Endodermal cell (in vitro differentiated cells): ENCODE measurements at regions not wholly inside any gene's neighbourhood (a gene's known extent, or its start where the extent isn't known, plus 50 kb on each side); places are given as distances from the start of the nearest gene placed in this dataset.
A peak's percentile ranks its signal among the peaks of the same experiment; 100 is the strongest.

Experiments
- DNase-seq: peaks from one replicate; pipeline ENCODE4 v3.0.0-alpha.2; 2017
- H3K27ac ChIP-seq: 2 replicates; pipeline ENCODE4 v1.5.1; 2013; ENCODE audit warnings: mild to moderate bottlenecking, low read depth, low read length, moderate library complexity
- H3K27me3 ChIP-seq: 2 replicates; pipeline ENCODE4 v1.6.1; 2013; ENCODE audit warnings: mild to moderate bottlenecking, low read length, moderate library complexity; ENCODE audit not compliant: insufficient read depth, control insufficient read depth, poor library complexity, severe bottlenecking
- H3K36me3 ChIP-seq: 2 replicates; pipeline ENCODE4 v1.7.0; 2013; ENCODE audit warnings: mild to moderate bottlenecking, low read length, moderate library complexity; ENCODE audit not compliant: control insufficient read depth, insufficient read depth
- H3K4me1 ChIP-seq: one replicate; pipeline ENCODE4 v1.7.0; 2013; ENCODE audit warnings: low read length; ENCODE audit not compliant: control insufficient read depth, insufficient read depth
- H3K4me3 ChIP-seq: 2 replicates; pipeline ENCODE4 v1.5.1; 2013; ENCODE audit warnings: mild to moderate bottlenecking, low read length, moderate library complexity
- H3K9ac ChIP-seq: 2 replicates; pipeline ENCODE4 v1.6.1; 2013; ENCODE audit warnings: mild to moderate bottlenecking, low read length, moderate library complexity; ENCODE audit not compliant: poor library complexity, severe bottlenecking; ENCODE audit errors: extremely low read depth
- H3K9me3 ChIP-seq: 2 replicates; pipeline ENCODE4 v1.6.1; 2013; ENCODE audit warnings: mild to moderate bottlenecking, low read length, moderate library complexity; ENCODE audit not compliant: control insufficient read depth
- H3K27ac Mint-ChIP-seq: 2 replicates; pipeline ENCODE4 v1.8.0; 2020; ENCODE audit warnings: mixed read lengths
- H3K27me3 Mint-ChIP-seq: 2 replicates; pipeline ENCODE4 v1.8.0; 2021; ENCODE audit warnings: mild to moderate bottlenecking, mixed read lengths; ENCODE audit not compliant: insufficient read depth
- H3K36me3 Mint-ChIP-seq: 2 replicates; pipeline ENCODE4 v1.8.0; 2020; ENCODE audit warnings: low read depth, mixed read lengths
- H3K4me1 Mint-ChIP-seq: 2 replicates; pipeline ENCODE4 v1.8.0; 2020; ENCODE audit warnings: mixed read lengths
- H3K4me3 Mint-ChIP-seq: 2 replicates; pipeline ENCODE4 v1.8.0; 2020; ENCODE audit warnings: mild to moderate bottlenecking, moderate library complexity, mixed read lengths
- H3K9me3 Mint-ChIP-seq: 2 replicates; pipeline ENCODE4 v1.8.0; 2020; ENCODE audit warnings: mild to moderate bottlenecking, mixed read lengths
- WGBS, 2 experiments: methylation state at CpG; one replicate each; pipeline versions ENCODE4 v1.1.5 to v1.1.7; 2013; ENCODE audit warnings: missing lambda C conversion rate in 2 of 2, mixed read lengths in 1 of 2; ENCODE audit not compliant: insufficient coverage in 1 of 2, insufficient read length in 1 of 2; 5-methylcytosine and 5-hydroxymethylcytosine counted together
- TF ChIP-seq, protein P1 (sequence below): fragments of 200-600 bp; sonication (generic); conservative IDR thresholded peaks from 2 replicates; pipeline ENCODE4 v1.5.0; 2021; ENCODE audit warnings: antibody characterized with exemption, mild to moderate bottlenecking

- Mint-ChIP-seq H3K9me3 (no peaks in the 10 kb centered on the region), H3K36me3 (no peaks in the 10 kb centered on the region), H3K4me1 (no peaks in the 10 kb centered on the region), H3K27me3 (no peaks in the 10 kb centered on the region), H3K27ac (no peak overlapping the region), H3K4me3 (no peak overlapping the region)
- Histone ChIP-seq H3K4me1 (no peaks in the 10 kb centered on the region), H3K27me3 (no peaks in the 10 kb centered on the region), H3K4me3 (peak overlapping the region; percentile 91), H3K36me3 (no peaks in the 10 kb centered on the region), H3K27ac (peak overlapping the region; percentile 57), H3K9ac (peak overlapping the region; percentile 57), H3K9me3 (no peaks in the 10 kb centered on the region)
- 0% methylated on average over 14 of the region's 14 CpGs; no CpG with 5 or more reads in 1 of the 2 experiments for WGBS, 2 experiments
- TF ChIP-seq, protein P1, sequence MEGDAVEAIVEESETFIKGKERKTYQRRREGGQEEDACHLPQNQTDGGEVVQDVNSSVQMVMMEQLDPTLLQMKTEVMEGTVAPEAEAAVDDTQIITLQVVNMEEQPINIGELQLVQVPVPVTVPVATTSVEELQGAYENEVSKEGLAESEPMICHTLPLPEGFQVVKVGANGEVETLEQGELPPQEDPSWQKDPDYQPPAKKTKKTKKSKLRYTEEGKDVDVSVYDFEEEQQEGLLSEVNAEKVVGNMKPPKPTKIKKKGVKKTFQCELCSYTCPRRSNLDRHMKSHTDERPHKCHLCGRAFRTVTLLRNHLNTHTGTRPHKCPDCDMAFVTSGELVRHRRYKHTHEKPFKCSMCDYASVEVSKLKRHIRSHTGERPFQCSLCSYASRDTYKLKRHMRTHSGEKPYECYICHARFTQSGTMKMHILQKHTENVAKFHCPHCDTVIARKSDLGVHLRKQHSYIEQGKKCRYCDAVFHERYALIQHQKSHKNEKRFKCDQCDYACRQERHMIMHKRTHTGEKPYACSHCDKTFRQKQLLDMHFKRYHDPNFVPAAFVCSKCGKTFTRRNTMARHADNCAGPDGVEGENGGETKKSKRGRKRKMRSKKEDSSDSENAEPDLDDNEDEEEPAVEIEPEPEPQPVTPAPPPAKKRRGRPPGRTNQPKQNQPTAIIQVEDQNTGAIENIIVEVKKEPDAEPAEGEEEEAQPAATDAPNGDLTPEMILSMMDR, result no peak
- DNase-seq, result no peak
These were observed 176.6 kb downstream of the KDM5D start for GRCh38 chrY:19567943-19568342.

DNA sequence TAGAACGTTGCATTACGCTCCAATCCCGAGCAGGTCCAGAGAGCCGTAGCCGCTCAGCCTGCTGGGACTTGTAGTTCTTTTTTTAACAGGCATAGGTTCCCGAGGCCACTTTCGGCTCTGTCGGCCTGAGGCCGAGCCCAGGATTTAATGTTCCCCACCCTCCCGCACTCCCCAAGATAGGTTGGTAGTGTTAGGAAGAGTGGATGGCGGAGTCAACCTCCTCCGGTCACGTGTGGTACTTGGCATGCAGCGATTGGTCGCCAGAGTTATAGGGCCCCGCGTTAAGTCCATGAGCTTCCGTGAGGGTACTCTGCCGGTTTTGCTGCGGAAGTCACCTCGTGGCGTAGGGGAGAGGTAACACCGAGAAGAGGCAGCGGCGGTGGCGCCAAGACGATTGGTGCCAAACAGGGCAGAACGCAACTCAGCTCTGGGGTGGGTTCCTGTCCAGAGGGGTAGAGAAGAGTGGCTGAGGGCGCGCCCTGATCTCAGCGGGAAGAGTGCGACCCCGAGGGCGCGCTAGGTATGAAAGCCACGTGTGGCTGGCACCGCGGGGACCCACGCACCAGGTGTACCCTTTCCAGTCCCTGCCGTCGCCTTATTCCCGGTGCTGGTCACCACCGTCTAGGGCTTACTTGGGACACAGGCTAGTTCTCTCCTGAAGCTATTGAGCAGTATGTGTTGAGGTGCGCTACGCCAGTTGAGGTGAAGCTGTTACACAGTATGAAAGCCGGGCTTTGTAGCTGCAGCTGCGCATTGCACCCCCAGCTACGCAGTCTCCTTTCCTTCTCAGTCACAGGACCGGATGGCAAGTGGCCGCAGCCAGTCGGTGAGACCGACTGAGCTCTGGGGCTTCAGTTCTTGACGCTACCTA, 177.2 kb downstream of the KDM5D start:
- no peaks in the 10 kb centered on the region for H3K9me3 ChIP-seq
- H3K4me3 ChIP-seq, result peak overlapping the region; percentile 91
- peak overlapping the region; percentile 57 for H3K9ac ChIP-seq
- no peaks in the 10 kb centered on the region for H3K36me3 ChIP-seq
- WGBS, 2 experiments, result 0% methylated on average over 5 to 49 of the region's 53 CpGs
- Mint-ChIP-seq H3K27ac (no peak overlapping the region), H3K27me3 (no peaks in the 10 kb centered on the region), H3K36me3 (no peaks in the 10 kb centered on the region), H3K4me3 (no peak overlapping the region), H3K4me1 (no peaks in the 10 kb centered on the region), H3K9me3 (no peaks in the 10 kb centered on the region)
- H3K27me3 ChIP-seq, result no peaks in the 10 kb centered on the region
- no peaks in the 10 kb centered on the region for H3K4me1 ChIP-seq
- no peak for DNase-seq
- TF ChIP-seq, protein P1, result no peak
- H3K27ac ChIP-seq, result peak overlapping the region; percentile 57

DNA sequence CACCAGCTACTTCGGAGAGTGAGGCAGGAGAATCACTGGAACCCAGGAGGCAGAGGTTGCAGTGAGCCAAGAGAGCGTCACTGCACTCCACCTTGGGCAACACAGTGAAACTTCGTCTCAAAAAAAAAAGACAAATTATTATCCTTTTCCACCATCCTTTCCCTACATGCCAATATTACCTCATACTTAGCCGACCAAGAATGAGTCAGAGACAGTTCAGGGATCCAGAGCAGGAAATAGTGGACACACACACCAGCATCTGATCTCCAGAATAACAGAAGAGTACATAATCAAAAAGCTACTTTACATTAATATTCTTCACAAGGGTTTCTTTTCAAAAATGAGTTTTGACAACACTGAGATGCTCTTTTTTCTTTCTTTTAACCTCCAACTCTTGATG, 185.4 kb downstream of the KDM5D start:
- WGBS, 2 experiments, result 88 to 100% methylated on average over 2 to 4 of the region's 4 CpGs
- no peak overlapping the region for H3K27ac Mint-ChIP-seq
- no peaks in the 10 kb centered on the region for H3K36me3 ChIP-seq
- no peak overlapping the region for H3K4me3 ChIP-seq
- no peak overlapping the region for H3K4me3 Mint-ChIP-seq
- H3K9me3 ChIP-seq, result no peaks in the 10 kb centered on the region
- H3K27ac ChIP-seq, result no peak overlapping the region
- H3K36me3 Mint-ChIP-seq, result no peaks in the 10 kb centered on the region
- H3K4me1 Mint-ChIP-seq, result no peaks in the 10 kb centered on the region
- TF ChIP-seq, protein P1, result no peak
- no peaks in the 10 kb centered on the region for H3K27me3 Mint-ChIP-seq
- no peak overlapping the region for H3K9ac ChIP-seq
- no peaks in the 10 kb centered on the region for H3K27me3 ChIP-seq
- no peaks in the 10 kb centered on the region for H3K4me1 ChIP-seq
- no peak for DNase-seq
- no peaks in the 10 kb centered on the region for H3K9me3 Mint-ChIP-seq
